ENCODE measurements at regions not wholly inside any gene's neighbourhood (a gene's known extent, or its start where the extent isn't known, plus 50 kb on each side); places are given as distances from the start of the nearest gene placed in this dataset.

GRCh38 chr1:199696225-199696624, 331.3 kb upstream of the NR5A2 start:
- H3K36me3 Mint-ChIP-seq (ENCODE audit: insufficient read depth), result no peaks in the 10 kb centered on the region
- H3K27ac Mint-ChIP-seq, result no peak overlapping the region
- DNase-seq (ENCODE audit: low spot score, unreplicated experiment), result no peak
- no peaks in the 10 kb centered on the region for H3K9me3 Mint-ChIP-seq (ENCODE audit: low read depth)
- peaks cover 6% of the 10 kb centered on the region for H3K4me1 Mint-ChIP-seq (ENCODE audit: low read depth)
- H3K4me3 Mint-ChIP-seq (ENCODE audit: low read depth), result no peak overlapping the region
- H3K27me3 Mint-ChIP-seq, result no peaks in the 10 kb centered on the region
- no peak for TF ChIP-seq CTCF (IDR thresholded peaks at IDR 0.05; ENCODE audit: unreplicated experiment)

- H3K4me3 Mint-ChIP-seq (ENCODE audit: low read depth), result no peak overlapping the region
- TF ChIP-seq CTCF (IDR thresholded peaks at IDR 0.05; ENCODE audit: unreplicated experiment), result no peak
- H3K4me1 Mint-ChIP-seq (ENCODE audit: low read depth), result no peaks in the 10 kb centered on the region
- no peaks in the 10 kb centered on the region for H3K27me3 Mint-ChIP-seq
- H3K9me3 Mint-ChIP-seq (ENCODE audit: low read depth), result no peaks in the 10 kb centered on the region
- no peaks in the 10 kb centered on the region for H3K36me3 Mint-ChIP-seq (ENCODE audit: insufficient read depth)
- no peak overlapping the region for H3K27ac Mint-ChIP-seq
- DNase-seq (ENCODE audit: low spot score, unreplicated experiment), result no peak
Observed at GRCh38 chr1:199698222-199698621, 329.3 kb upstream of the NR5A2 start.

DNA sequence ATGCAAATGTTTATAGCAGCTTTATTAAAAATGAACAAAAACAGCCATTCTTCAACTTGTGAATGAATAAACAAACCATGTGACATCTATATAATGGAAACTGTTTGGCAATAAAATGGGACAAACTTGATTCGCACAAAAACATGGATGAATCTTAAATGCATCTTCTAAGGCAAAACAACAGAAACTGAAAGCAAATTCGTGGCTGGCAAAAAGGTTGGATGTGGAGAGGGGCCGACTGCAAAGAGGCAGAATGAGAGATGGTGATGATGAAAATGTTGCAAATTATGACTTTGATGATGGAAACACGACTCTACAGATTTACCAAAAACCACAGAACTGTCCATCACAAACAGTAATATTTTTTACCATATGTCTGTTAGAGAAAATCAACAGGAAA, 327.0 kb upstream of the NR5A2 start:
- Mint-ChIP-seq H3K36me3 (ENCODE audit: insufficient read depth) (no peaks in the 10 kb centered on the region), H3K4me3 (ENCODE audit: low read depth) (no peak overlapping the region), H3K9me3 (ENCODE audit: low read depth) (no peaks in the 10 kb centered on the region), H3K4me1 (ENCODE audit: low read depth) (peaks cover 7% of the 10 kb centered on the region), H3K27ac (no peak overlapping the region), H3K27me3 (no peaks in the 10 kb centered on the region)
- no peak for TF ChIP-seq CTCF (IDR thresholded peaks at IDR 0.05; ENCODE audit: unreplicated experiment)
- DNase-seq (ENCODE audit: low spot score, unreplicated experiment), result no peak

DNA sequence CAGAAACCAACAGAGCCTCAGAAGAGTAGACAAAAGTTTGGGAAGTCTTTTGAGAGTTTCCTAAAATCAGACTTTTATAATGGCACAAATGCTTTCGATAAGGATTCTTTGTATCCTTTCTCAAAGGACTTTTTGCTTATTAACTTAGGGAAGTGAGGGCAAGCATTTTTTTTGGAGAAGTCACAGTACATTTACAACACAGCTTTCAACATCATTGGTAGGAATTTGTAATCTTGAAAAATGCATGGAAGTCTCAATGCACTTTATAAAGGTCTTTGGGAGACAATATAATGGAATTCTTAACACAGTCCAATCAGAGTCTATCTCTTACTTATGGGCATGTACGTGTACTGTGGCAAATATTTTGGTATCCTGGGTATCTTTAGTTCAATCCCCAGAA, 325.8 kb upstream of the NR5A2 start:
- H3K27me3 Mint-ChIP-seq, result no peaks in the 10 kb centered on the region
- no peaks in the 10 kb centered on the region for H3K36me3 Mint-ChIP-seq (ENCODE audit: insufficient read depth)

DNA sequence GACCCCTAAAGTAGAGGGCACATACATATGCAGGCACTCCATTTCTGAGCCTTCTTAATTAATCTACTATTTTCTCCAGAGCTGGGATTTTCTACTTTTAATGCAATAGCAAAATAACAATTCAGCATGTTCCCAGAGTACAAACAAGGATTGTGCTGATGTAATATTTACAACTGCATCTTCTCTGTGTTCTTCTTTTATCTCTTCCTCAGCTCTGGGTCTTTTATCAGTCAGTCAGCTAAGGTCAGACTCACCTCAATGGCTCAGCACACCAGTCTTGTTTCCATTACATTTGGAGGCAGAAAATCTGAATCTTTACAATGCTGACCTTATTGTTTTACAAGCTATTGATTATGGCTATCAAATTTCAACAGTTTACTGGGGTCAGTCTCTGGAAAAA, 323.3 kb upstream of the NR5A2 start:
- no peak overlapping the region for H3K4me3 Mint-ChIP-seq (ENCODE audit: low read depth)
- no peaks in the 10 kb centered on the region for H3K36me3 Mint-ChIP-seq (ENCODE audit: insufficient read depth)
- no peak for DNase-seq (ENCODE audit: low spot score, unreplicated experiment)
- no peaks in the 10 kb centered on the region for H3K27me3 Mint-ChIP-seq
- H3K9me3 Mint-ChIP-seq (ENCODE audit: low read depth), result no peaks in the 10 kb centered on the region
- no peak overlapping the region for H3K27ac Mint-ChIP-seq
- peaks cover 7% of the 10 kb centered on the region for H3K4me1 Mint-ChIP-seq (ENCODE audit: low read depth)
- no peak for TF ChIP-seq CTCF (IDR thresholded peaks at IDR 0.05; ENCODE audit: unreplicated experiment)

More for the DNA sequence above, 325.8 kb upstream of the NR5A2 start:
- no peak overlapping the region for H3K4me3 Mint-ChIP-seq (ENCODE audit: low read depth)
- no peak overlapping the region for H3K27ac Mint-ChIP-seq
- peaks cover 7% of the 10 kb centered on the region for H3K4me1 Mint-ChIP-seq (ENCODE audit: low read depth)
- no peaks in the 10 kb centered on the region for H3K9me3 Mint-ChIP-seq (ENCODE audit: low read depth)
- DNase-seq (ENCODE audit: low spot score, unreplicated experiment), result no peak
- TF ChIP-seq CTCF (IDR thresholded peaks at IDR 0.05; ENCODE audit: unreplicated experiment), result no peak
